Smooth muscle cell (in vitro differentiated cells): ENCODE measurements at regions not wholly inside any gene's neighbourhood (a gene's known extent, or its start where the extent isn't known, plus 50 kb on each side); places are given as distances from the start of the nearest gene placed in this dataset.

Experiments
- DNase-seq: peaks from one replicate; lab custom pipeline; 2025; ENCODE audit not compliant: unreplicated experiment; lab: John Stamatoyannopoulos, UW
- H2AFZ ChIP-seq: fragments of 200-600 bp; sonication (generic); 2 replicates; pipeline ENCODE4 v1.6.0; 2016; ENCODE audit warnings: antibody characterized with exemption, low read depth, mild to moderate bottlenecking
- H3F3A ChIP-seq: fragments of 200-600 bp; sonication (generic); 2 replicates; pipeline ENCODE4 v1.6.0; 2017; ENCODE audit warnings: antibody characterized with exemption, low read depth
- H3K27ac ChIP-seq: fragments of 200-600 bp; sonication (generic); 2 replicates; pipeline ENCODE4 v1.5.1; 2016; ENCODE audit warnings: low read depth, mild to moderate bottlenecking
- H3K27me3 ChIP-seq: fragments of 200-600 bp; sonication (generic); 2 replicates; pipeline ENCODE4 v1.6.1; 2016; ENCODE audit warnings: low read depth, mild to moderate bottlenecking
- H3K36me3 ChIP-seq: fragments of 200-600 bp; sonication (generic); 2 replicates; pipeline ENCODE4 v1.5.1; 2016; ENCODE audit warnings: low read depth
- H3K4me1 ChIP-seq: fragments of 200-600 bp; sonication (generic); 2 replicates; pipeline ENCODE4 v1.5.1; 2016; ENCODE audit warnings: low read depth
- H3K4me2 ChIP-seq: fragments of 200-600 bp; sonication (generic); 2 replicates; pipeline ENCODE4 v1.6.0; 2016; ENCODE audit warnings: mild to moderate bottlenecking
- H3K4me3 ChIP-seq: fragments of 200-600 bp; sonication (generic); 2 replicates; pipeline ENCODE4 v1.5.1; 2016; ENCODE audit warnings: mild to moderate bottlenecking
- H3K79me2 ChIP-seq: fragments of 200-600 bp; sonication (generic); 2 replicates; pipeline ENCODE4 v1.6.0; 2016; ENCODE audit warnings: low read depth, mild to moderate bottlenecking
- H3K9ac ChIP-seq: fragments of 200-600 bp; sonication (generic); 2 replicates; pipeline ENCODE4 v1.6.0; 2016; ENCODE audit warnings: low read depth
- H3K9me3 ChIP-seq: fragments of 200-600 bp; sonication (generic); replicated peaks from 2 replicates; pipeline ENCODE4 v1.5.1; 2016; ENCODE audit warnings: low read depth
- H4K20me1 ChIP-seq: fragments of 200-600 bp; sonication (generic); 2 replicates; pipeline ENCODE4 v1.6.0; 2016; ENCODE audit warnings: low read depth
- WGBS: methylation state at CpG from one replicate; pipeline ENCODE4 v1.1.7; 2016; ENCODE audit warnings: low lambda C conversion rate; 5-methylcytosine and 5-hydroxymethylcytosine counted together
- TF ChIP-seq, protein P1 (sequence below): fragments of 200-600 bp; sonication (generic); IDR thresholded peaks from 2 replicates; pipeline ENCODE4 v1.5.1; 2017; ENCODE audit warnings: borderline replicate concordance, mild to moderate bottlenecking, antibody characterized with exemption; ENCODE audit not compliant: insufficient read depth, poor library complexity, severe bottlenecking

DNA sequence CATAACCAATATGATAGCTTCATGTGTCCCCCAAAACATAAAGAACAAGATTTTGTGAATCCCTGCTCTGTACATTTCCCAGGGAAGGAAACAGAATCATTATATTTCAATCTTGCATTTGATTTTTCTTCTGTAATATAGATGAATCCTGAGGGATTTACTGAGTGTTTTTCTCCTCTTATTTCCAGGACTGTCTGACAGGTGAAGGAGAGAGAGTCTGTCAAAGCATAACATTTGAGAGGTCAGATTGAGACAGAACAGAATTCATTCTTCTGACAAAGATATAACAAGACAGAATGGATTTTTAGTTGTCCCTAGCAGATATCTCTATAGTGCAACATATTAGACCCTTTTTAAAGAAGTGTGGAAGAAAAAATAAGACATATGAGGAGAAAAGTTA lies 354.5 kb upstream of the IZUMO3 start:
- H4K20me1 ChIP-seq = no peaks in the 10 kb centered on the region
- H3K9ac ChIP-seq = no peak overlapping the region
- no peaks in the 10 kb centered on the region for H3K36me3 ChIP-seq
- H3K4me1 ChIP-seq = no peaks in the 10 kb centered on the region
- TF ChIP-seq, protein P1, sequence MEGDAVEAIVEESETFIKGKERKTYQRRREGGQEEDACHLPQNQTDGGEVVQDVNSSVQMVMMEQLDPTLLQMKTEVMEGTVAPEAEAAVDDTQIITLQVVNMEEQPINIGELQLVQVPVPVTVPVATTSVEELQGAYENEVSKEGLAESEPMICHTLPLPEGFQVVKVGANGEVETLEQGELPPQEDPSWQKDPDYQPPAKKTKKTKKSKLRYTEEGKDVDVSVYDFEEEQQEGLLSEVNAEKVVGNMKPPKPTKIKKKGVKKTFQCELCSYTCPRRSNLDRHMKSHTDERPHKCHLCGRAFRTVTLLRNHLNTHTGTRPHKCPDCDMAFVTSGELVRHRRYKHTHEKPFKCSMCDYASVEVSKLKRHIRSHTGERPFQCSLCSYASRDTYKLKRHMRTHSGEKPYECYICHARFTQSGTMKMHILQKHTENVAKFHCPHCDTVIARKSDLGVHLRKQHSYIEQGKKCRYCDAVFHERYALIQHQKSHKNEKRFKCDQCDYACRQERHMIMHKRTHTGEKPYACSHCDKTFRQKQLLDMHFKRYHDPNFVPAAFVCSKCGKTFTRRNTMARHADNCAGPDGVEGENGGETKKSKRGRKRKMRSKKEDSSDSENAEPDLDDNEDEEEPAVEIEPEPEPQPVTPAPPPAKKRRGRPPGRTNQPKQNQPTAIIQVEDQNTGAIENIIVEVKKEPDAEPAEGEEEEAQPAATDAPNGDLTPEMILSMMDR = no peak
- H3K79me2 ChIP-seq = no peaks in the 10 kb centered on the region
- H3K9me3 ChIP-seq = no peaks in the 10 kb centered on the region
- no peak overlapping the region for H3K4me3 ChIP-seq
- no peaks in the 10 kb centered on the region for H3K27me3 ChIP-seq
- no peak for DNase-seq
- H3K4me2 ChIP-seq = no peak overlapping the region
- no peak overlapping the region for H3K27ac ChIP-seq
- H3F3A ChIP-seq = no peaks in the 10 kb centered on the region
- no peak overlapping the region for H2AFZ ChIP-seq

DNA sequence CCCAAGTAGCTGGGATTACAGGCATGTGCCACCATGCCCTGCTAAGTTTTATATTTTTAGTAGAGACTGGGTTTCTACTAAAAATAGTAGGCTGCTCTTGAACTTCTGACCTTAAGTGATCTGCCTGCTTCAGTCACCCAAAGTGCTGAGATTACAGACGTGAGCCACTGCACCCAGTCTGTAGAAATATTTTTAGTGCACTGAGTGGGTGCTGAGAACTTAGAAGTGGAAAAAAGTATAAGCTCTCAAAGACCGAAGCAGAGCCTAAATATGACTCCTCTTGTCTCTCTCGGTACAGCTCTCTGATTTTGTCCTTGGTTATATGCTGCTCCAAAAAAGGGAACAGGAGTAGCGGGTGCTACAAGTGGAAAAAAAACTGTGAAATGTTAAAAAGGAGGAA lies 353.8 kb upstream of the IZUMO3 start:
- Histone ChIP-seq H3K36me3 (no peaks in the 10 kb centered on the region), H3K4me3 (no peak overlapping the region), H2AFZ (no peak overlapping the region), H3K27ac (no peak overlapping the region), H3K4me1 (no peaks in the 10 kb centered on the region), H3F3A (no peaks in the 10 kb centered on the region), H3K4me2 (no peak overlapping the region), H3K79me2 (no peaks in the 10 kb centered on the region), H4K20me1 (no peaks in the 10 kb centered on the region), H3K9ac (no peak overlapping the region), H3K27me3 (no peaks in the 10 kb centered on the region), H3K9me3 (no peaks in the 10 kb centered on the region)
- TF ChIP-seq, protein P1 = no peak
- WGBS = 81% methylated on average over 4 of the region's 4 CpGs
- DNase-seq = no peak

DNA sequence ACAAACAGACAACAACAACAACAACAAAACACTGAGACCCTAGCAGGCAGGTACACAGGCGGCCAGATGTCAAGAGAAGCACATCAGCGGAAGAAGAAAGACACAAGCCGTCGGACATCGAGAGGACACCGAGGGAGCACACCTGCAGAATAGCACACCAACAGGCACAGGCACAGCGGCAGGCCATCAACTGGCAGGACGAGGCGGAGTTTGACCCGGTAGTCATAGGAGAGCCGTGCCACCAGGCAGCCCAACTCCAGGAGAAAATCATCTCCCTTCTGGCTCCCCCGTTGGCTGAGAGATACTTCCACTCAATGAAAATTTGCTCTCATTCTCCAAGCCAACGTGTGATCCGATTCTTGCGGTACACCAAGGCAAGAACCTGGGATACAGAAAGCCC lies 352.1 kb upstream of the IZUMO3 start:
- Histone ChIP-seq H3K36me3 (no peaks in the 10 kb centered on the region), H3K4me3 (no peak overlapping the region), H3K9ac (no peak overlapping the region), H4K20me1 (no peaks in the 10 kb centered on the region), H3K4me2 (no peak overlapping the region), H3K4me1 (no peaks in the 10 kb centered on the region), H2AFZ (no peak overlapping the region), H3F3A (no peaks in the 10 kb centered on the region), H3K9me3 (no peaks in the 10 kb centered on the region), H3K27ac (no peak overlapping the region), H3K79me2 (no peaks in the 10 kb centered on the region), H3K27me3 (no peaks in the 10 kb centered on the region)
- 96% methylated on average over 15 of the region's 15 CpGs for WGBS
- TF ChIP-seq, protein P1 = no peak
- no peak for DNase-seq

DNA sequence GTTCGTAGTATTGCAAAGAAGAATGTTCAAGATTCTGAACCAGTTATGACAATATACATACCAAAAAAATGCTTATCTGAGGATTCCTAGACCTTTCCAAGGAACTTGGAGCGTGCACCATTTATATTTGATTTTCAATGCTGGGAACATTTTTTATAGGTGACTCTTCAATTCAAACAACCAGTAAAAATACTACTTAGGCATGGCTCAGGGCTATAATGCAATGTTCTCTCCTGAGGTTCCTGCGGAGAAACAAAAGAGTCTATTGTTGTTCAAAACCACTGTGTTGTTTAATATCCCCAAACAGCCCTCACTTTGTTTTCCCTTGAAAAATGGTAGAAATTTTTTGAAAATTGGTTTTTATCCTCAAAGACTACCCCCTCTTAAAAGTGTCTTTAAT lies 335.7 kb upstream of the IZUMO3 start:
- Histone ChIP-seq H3K36me3 (no peaks in the 10 kb centered on the region), H3K27me3 (no peaks in the 10 kb centered on the region), H3K4me1 (no peaks in the 10 kb centered on the region), H3F3A (no peaks in the 10 kb centered on the region), H3K9me3 (no peaks in the 10 kb centered on the region), H3K79me2 (no peaks in the 10 kb centered on the region), H3K4me2 (no peak overlapping the region), H2AFZ (no peak overlapping the region), H4K20me1 (no peaks in the 10 kb centered on the region), H3K27ac (no peak overlapping the region), H3K9ac (no peak overlapping the region), H3K4me3 (no peak overlapping the region)
- TF ChIP-seq, protein P1 = no peak
- no peak for DNase-seq
- WGBS = 74% methylated on average over 3 of the region's 3 CpGs
